ENCODE measurements at regions not wholly inside any gene's neighbourhood (a gene's known extent, or its start where the extent isn't known, plus 50 kb on each side); places are given as distances from the start of the nearest gene placed in this dataset.
A peak's percentile ranks its signal among the peaks of the same experiment; 100 is the strongest.

DNA sequence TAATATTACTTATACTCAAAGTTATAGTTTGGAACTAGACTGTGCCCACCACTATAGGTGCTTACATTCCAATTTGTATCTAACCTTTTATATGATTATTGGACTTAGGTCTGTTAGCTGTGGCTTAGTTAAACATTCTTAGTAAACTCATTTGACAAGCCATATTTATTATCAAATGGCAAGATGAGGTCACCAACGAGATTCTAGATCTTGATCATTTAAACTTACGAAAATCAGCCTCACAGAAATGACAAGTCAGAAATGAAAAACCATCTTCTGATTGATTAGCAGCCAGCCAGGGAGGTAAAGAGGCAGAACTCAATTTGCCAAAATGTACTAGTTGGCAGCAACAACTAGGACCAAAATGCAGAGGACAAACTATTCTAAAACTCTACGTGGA, 100.4 kb upstream of the STK17B start:
- TF ChIP-seq, protein P1, sequence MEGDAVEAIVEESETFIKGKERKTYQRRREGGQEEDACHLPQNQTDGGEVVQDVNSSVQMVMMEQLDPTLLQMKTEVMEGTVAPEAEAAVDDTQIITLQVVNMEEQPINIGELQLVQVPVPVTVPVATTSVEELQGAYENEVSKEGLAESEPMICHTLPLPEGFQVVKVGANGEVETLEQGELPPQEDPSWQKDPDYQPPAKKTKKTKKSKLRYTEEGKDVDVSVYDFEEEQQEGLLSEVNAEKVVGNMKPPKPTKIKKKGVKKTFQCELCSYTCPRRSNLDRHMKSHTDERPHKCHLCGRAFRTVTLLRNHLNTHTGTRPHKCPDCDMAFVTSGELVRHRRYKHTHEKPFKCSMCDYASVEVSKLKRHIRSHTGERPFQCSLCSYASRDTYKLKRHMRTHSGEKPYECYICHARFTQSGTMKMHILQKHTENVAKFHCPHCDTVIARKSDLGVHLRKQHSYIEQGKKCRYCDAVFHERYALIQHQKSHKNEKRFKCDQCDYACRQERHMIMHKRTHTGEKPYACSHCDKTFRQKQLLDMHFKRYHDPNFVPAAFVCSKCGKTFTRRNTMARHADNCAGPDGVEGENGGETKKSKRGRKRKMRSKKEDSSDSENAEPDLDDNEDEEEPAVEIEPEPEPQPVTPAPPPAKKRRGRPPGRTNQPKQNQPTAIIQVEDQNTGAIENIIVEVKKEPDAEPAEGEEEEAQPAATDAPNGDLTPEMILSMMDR (IDR thresholded peaks at IDR 0.05; ENCODE audit: control extremely low read depth, extremely low read depth, low read depth, missing control alignments), result no peak
- ChIA-PET CTCF (interaction anchor here (1.0 to 2.3 kb wide), 6 partner anchors 31 to 204 kb away, joined by 3 to 8 read pairs (median 4); partner anchors contain the start of gene DNAH7), POLR2A (no interaction called here)
- DNase-seq (ENCODE audit: extremely low spot score), result no peak

DNA sequence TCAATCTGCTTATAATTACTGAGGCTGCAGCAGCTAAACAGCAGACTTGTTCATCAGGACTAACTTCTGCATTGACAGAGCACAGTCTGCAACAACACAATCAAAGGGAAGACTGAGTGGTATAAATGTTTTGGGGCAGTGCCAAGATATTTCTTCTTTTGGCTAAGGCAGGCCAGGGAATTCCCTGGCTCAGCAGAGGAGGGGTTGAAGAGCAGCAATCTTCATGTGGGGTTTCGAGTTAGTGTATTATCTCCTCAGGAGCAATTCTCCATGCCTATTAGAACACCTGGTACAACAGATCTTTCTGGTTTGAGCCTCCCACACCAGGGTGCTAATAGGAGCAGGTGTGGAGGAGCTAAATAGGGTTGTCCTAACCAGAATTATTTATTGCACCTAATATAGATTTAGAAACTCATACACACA, 103.0 kb upstream of the STK17B start:
- ChIA-PET POLR2A (no interaction called here), CTCF (interaction anchor here (1.1 to 3.4 kb wide), 4 partner anchors 13 to 196 kb away, joined by 4 to 39 read pairs (median 14); no protein-coding TSS in a partner anchor)
- TF ChIP-seq, protein P1 (IDR thresholded peaks at IDR 0.05; ENCODE audit: control extremely low read depth, extremely low read depth, low read depth, missing control alignments), result no peak

DNA sequence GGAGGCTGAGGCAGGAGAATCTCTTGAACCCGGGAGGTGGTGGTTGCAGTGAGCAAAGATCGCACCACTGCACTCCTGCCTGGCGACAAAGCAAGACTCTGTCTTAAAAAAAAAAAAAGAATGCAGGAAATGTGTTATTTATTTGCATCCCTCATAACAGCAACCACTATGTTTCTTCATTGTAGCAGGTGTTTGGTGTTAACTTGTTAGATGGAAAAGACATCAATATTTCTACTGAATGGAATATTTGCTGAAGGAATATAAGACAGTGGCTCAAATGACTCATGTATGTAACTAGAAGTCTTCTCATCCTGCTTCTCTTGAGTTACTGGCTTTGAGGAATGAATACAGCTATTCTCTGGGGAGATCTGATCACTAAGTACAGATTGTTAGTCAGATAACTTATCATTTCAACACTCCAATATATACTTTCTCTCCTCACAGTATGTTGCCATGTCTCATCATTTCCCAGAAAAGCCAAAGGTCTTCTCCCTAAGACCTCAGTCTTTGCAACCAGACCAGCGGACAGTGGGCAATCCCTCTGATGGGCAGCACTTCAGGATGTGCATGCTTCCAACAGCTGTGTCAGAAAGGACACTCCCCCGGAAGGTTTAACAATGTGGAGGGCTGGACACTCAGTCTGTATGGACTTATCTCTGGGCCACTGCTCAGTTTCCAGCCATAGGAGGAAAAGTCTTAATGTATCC, 104.4 kb upstream of the STK17B start:
- DNase-seq (ENCODE audit: extremely low spot score), result no peak
- TF ChIP-seq, protein P1 (IDR thresholded peaks at IDR 0.05; ENCODE audit: control extremely low read depth, extremely low read depth, low read depth, missing control alignments), result no peak
- ChIA-PET CTCF (interaction anchor here (0.7 to 3.4 kb wide), 32 partner anchors 9 to 207 kb away, joined by 3 to 39 read pairs (median 4); partner anchors contain the start of genes DNAH7 and STK17B), POLR2A (interaction anchor here (0.6 kb wide), 1 partner anchor 127 kb away, joined by 3 read pairs; no protein-coding TSS in a partner anchor)

More for the DNA sequence above, 103.0 kb upstream of the STK17B start:
- DNase-seq (ENCODE audit: extremely low spot score), result no peak

DNA sequence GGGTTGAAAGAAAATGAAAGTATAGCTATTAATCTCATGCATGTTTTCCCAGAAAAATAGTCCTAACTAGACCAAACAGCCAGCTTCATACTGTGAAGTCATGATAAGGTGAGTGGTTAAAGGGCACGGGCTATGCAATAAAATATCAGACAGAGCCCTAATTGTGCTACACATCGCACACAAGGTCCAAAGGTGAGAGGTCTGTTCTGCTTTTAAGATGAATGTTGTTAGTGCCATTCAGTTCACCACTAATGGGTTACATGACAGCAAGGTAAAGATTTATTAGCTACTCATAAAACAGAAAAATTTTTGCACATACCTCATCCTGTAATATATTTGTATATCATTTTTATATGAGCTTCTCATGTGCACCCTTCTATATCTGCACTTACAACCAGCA, 105.0 kb upstream of the STK17B start:
- ChIA-PET CTCF (interaction anchor here (0.7 to 3.4 kb wide), 32 partner anchors 9 to 367 kb away, joined by 3 to 39 read pairs (median 4); partner anchors contain the start of genes DNAH7 and STK17B), POLR2A (interaction anchor here (0.6 kb wide), 1 partner anchor 126 kb away, joined by 3 read pairs; no protein-coding TSS in a partner anchor)
- DNase-seq (ENCODE audit: extremely low spot score), result no peak
- TF ChIP-seq, protein P1 (IDR thresholded peaks at IDR 0.05; ENCODE audit: control extremely low read depth, extremely low read depth, low read depth, missing control alignments), result no peak

DNA sequence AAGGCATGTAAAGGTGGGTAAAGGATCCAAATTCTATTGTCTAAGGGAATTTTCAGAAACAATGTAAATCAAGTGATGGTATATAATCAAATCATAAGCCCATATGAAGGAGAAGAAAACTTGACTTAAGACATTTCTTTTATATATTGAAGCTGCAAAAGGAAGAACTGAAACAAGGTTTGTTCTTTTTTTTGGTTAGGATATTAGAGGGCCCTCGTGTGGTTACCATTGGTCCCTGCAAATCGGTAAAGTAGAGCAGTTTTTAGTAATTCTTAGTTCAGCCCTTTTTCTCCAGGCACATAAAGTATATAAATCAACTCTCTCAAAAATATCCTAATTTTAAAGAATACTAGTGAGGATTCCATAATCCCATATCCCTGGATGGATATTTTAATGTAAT, 105.6 kb upstream of the STK17B start:
- ChIA-PET POLR2A (no interaction called here), CTCF (interaction anchor here (0.7 to 3.4 kb wide), 23 partner anchors 9 to 367 kb away, joined by 3 to 39 read pairs (median 4); partner anchors contain the start of gene DNAH7)
- TF ChIP-seq, protein P1 (IDR thresholded peaks at IDR 0.05; ENCODE audit: control extremely low read depth, extremely low read depth, low read depth, missing control alignments), result peak; percentile 75
- peak; percentile 64 for DNase-seq (ENCODE audit: extremely low spot score)

DNA sequence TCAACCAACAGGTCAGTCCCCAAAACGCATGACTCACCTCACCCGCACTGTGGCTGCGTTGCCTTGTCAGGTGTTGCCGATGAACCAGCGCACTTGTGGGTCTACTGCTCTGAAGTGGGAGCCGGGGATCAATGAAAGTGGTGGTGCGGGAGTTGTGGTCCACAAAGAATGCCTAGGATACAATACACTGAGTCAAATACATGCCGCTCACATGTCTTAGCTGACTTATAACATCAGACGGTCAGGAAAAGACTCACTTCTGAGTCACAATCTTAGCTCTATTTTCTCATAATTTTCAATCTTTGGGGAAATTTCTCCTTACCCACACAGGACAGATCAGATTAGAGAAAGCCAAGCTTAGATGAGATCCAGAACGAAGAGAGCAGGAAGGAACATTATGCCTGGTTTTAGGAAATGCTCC, 107.1 kb upstream of the STK17B start:
- CTCF ChIA-PET, result interaction anchor here (0.7 to 2.7 kb wide), 11 partner anchors 9 to 208 kb away, joined by 3 to 12 read pairs (median 4); no protein-coding TSS in a partner anchor
- TF ChIP-seq, protein P1 (IDR thresholded peaks at IDR 0.05; ENCODE audit: control extremely low read depth, extremely low read depth, low read depth, missing control alignments), result no peak
- no peak for DNase-seq (ENCODE audit: extremely low spot score)
- POLR2A ChIA-PET, result interaction anchor here (0.7 kb wide), 2 partner anchors 30 to 99 kb away, joined by 3 to 5 read pairs; no protein-coding TSS in a partner anchor

Measured in GM10248 (cell line).